ACHN (cell line): ENCODE measurements at regions not wholly inside any gene's neighbourhood (a gene's known extent, or its start where the extent isn't known, plus 50 kb on each side); places are given as distances from the start of the nearest gene placed in this dataset.
"Not testable (repeated sequence)": the region's sequence is repeated elsewhere in the genome, so short reads cannot be mapped to it uniquely, and the experiment has no call there.

Experiments used
- DNase-seq: peaks from one replicate; pipeline ENCODE4 v3.0.0-alpha.2; 2015
- in situ Hi-C: cut with HindIII; loops from 2 replicates; pipeline ENCODE4 v1.10.0; 2017; ENCODE audit warnings: low sequenced_read_pairs, low pct_ligation_motif_present, low pct_unique_long_range_greater_than_20kb

- DNase-seq: no peak
- in situ Hi-C loops: no loop called here
These were observed 104.8 kb upstream of the TFPI start for GRCh38 chr2:187658952-187659525.

- DNase-seq, in situ Hi-C loops: not testable (repeated sequence)
These were observed 121.8 kb upstream of the TFPI start for GRCh38 chr2:187676050-187676449.

- in situ Hi-C loops: no loop called here
- DNase-seq: no peak
These were observed 125.2 kb upstream of the TFPI start for GRCh38 chr2:187679454-187679853.

DNA sequence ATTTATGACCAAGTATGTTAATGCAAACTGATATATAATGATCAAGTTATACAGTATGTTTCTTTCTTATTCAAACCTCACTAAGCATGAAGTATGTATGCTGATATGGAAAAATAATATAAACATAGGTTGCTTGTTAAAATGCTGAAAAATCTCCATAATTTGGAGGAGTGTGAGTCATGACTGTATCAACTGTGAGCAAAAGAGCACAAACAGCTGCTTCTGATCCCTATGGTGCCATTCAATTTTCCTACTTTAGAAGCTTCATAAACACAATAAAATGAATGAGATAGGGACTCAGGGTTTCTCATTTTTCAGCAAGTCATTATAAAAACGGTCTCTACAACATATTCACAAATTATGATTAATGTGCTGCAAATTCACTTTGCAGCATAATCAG, 129.9 kb upstream of the TFPI start:
- DNase-seq: no peak
- in situ Hi-C loops: no loop called here

GRCh38 chr2:187686416-187687024, 132.3 kb upstream of the TFPI start:
- DNase-seq: no peak
- in situ Hi-C loops: no loop called here

DNA sequence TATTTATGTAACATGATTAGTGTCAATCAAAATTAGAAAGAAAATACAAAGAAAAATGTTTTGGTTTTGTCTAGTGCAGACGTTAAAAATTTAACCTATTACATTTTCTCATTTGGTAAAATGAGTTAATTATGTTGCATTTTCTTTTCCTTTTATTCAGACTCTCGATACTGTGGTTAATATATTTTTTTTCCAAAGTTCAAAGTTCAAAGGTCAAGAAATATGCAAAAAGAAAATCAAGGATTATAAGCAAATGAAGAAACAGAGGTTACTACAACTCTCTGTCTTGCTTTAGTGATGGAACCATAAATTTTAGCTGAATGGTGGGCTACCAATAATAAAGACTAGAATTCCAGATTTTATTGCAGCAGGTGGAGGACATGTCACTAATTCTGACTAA, 133.3 kb upstream of the TFPI start:
- no peak for DNase-seq
- in situ Hi-C loops: no loop called here

DNA sequence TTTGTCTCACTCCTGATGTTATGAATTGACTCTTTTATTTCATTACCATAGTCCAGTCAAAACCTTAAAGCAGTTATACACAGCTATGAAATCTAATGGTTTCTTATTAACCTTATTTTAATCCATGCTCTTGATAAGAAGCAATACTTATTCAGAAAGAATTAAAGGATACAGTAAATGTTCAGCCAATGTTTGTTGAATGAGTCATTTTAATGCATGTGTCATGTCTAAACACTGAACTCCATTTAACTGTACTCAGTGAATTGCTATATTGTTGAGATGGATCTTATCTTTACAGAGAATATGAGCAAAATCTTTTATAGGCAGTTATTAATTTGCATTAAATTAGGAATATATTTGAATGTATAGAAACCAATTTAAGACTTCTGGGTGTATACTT, 135.1 kb upstream of the TFPI start:
- DNase-seq: peak; percentile 33
- in situ Hi-C loops: no loop called here

GRCh38 chr2:187693923-187694322, 139.7 kb upstream of the TFPI start:
- no peak for DNase-seq
- in situ Hi-C loops: no loop called here

DNA sequence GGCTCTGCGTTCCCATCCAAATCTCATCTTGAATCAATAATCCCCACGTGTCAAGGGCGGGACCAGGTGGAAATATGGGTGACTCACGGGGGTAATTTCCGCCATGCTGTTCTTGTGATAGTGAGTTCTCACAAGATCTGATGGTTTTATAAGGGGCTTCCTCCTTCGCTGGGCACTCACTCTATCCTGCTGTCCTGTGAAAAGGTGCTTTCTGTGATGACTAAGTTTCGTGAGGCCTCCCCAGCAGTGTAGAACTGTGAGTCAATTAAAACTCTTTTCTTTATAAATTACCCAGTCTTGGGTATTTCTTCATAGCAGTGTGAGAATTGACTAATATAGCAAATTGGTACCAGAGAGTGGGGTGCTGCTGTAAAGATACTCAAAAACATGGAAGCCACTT, 142.4 kb upstream of the TFPI start:
- DNase-seq, in situ Hi-C loops: not testable (repeated sequence)

GRCh38 chr2:187698374-187699110, 144.3 kb upstream of the TFPI start:
- in situ Hi-C loops: no loop called here
- DNase-seq: no peak

- no peak for DNase-seq
- in situ Hi-C loops: no loop called here
These were observed 147.9 kb upstream of the TFPI start for GRCh38 chr2:187702157-187702556.

DNA sequence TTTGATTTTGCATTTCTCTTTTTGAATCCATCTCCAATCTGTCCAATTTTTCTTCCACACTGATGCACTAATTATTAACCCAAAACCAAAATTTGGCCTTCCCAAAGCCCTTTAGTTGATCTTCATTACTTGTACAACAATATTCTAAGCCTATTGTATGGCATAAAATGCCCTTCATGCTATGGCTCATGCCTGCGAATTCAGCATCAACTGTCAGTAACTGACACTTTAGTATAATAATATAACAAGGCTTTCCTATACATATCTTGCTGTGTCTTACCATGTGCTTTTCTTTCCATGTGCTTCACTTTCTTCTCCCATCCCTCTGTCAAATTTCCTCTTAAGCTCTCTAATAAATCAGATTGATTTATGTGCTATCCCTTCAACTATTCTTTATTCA, 154.0 kb upstream of the TFPI start:
- no peak for DNase-seq
- in situ Hi-C loops: no loop called here

DNA sequence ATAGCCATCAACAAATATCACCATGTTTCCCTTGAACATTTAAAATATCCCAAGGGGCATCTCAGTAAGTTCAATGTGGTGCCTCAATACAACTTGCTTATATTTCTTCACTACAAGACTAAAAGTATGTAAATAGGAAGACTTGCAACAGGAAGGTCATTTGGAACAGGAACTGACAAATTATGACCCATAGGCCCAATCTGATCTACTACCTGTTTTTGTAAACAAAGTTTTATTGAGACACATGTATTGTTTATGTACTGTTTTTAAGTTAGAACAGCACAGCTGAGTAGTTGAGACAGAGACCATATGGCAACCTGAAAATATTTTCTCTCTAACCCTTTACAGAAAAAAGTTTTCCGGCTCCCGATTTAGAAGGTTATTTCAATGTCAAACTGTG, 154.8 kb upstream of the TFPI start:
- in situ Hi-C loops: no loop called here
- no peak for DNase-seq

GRCh38 chr2:187710791-187711521, 156.7 kb upstream of the TFPI start:
- in situ Hi-C loops: no loop called here
- DNase-seq: no peak

GRCh38 chr2:187715590-187715989, 161.4 kb upstream of the TFPI start:
- DNase-seq: no peak
- in situ Hi-C loops: no loop called here

DNA sequence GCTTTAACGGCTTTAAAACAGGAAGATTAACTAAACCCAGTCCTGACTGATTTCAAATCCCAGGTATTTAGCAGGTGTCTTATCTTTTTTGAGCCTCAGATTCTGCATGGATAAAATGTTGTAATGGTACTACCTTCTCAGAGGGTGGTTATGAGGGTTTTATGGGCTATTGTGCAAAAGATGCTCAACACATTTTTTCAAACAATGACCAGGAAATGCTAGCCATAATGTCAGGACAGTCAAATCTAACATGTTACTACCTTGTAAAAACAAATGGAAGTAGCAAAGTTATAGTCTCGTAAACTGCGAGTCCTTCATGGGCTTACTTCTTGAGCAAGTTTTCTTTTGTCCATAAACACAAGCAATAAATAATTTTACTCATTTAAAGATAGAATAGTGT, 162.1 kb upstream of the TFPI start:
- in situ Hi-C loops: no loop called here
- DNase-seq: no peak

- DNase-seq: no peak
- in situ Hi-C loops: no loop called here
These were observed 163.9 kb upstream of the TFPI start for GRCh38 chr2:187718092-187718491.

DNA sequence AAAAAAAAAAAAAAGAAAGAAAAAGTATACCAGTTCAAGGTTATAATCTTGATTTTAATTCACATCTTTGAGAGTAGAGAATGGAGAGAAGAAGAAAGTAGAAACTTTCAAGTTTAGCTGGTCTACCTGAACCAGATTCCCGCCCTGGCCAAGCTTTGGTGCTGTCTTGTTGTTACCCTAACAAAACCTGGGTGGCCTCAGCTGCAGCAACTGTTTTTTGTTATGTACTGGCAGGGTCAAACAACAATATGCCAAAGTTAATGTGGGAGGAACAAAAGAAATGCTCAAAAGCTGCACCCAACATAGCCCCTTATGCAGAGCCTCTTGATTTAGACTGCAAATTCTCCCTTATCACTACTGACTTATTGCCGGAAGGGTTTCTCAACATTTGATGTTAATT, 165.3 kb upstream of the TFPI start:
- in situ Hi-C loops: no loop called here
- no peak for DNase-seq

DNA sequence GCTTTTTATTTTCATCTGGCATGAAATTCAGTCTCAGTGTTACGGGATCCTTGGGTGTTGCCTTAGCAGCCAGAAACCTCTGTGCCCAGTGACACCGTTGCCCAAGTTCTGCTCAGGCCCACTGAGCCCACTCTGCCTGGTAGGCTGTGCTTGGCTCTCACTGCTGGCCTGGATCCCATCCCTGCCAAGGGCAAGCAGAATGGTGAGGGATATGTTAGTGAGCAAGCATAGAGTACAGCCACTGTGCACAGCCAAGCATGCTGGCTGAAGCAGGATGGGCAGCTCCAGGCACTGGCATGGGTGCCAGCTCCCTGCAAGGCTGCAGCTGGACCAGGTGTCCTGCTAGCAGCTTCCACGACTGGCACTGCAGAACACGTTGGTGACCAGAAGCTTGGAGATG, 194.7 kb upstream of the TFPI start:
- in situ Hi-C loops: no loop called here
- DNase-seq: no peak
